ENCODE measurements at regions not wholly inside any gene's neighbourhood (a gene's known extent, or its start where the extent isn't known, plus 50 kb on each side); places are given as distances from the start of the nearest gene placed in this dataset.
"Not testable (repeated sequence)": the region's sequence is repeated elsewhere in the genome, so short reads cannot be mapped to it uniquely, and the experiment has no call there.

DNA sequence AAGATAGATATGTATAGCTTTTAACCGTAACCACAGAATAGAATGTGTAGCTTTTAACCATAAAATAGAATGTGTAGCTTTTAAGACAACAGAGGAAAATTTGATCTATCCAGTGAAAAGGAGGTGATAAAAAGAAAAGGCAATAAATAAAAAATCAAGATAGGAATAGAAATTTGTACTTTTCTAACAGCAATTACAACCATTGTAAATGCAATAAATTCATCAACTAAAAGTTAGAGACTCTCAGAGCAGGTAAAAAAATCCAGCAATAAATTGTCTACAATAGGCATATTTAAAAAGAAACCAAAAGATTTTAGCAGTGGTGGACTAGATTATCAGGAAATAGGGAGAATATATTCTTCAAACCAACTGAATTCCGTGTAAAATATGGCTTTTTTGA lies 63.8 kb upstream of the ABHD2 start:
- no peak for DNase-seq (ENCODE audit: low read depth in 3 of 3, low spot score in 2 of 3)

- no peak for DNase-seq (ENCODE audit: low read depth in 3 of 3, low spot score in 2 of 3)
These were observed 62.1 kb upstream of the ABHD2 start for GRCh38 chr15:89026167-89026566.

GRCh38 chr15:89028036-89028435 lies 60.2 kb upstream of the ABHD2 start:
- DNase-seq (ENCODE audit: low read depth in 3 of 3, low spot score in 2 of 3): no peak

DNA sequence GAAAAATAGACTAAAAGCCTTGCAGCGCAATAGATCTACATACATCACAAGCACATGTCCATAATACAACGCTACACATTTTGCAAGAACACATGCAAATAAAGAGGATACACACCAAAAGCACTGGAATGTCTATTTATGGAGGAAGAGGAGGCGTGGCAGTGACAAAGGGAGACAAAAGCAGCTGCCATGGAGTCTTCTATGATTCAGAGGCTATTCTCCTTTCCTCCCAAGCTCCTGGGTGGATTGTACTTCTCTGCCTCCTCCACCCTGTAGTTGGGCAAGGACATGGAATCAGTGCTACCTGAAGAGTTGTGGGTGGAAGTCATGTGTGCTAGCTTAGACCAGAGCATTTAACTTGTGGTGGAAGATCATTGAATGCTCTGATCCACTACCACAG lies 57.9 kb upstream of the ABHD2 start:
- DNase-seq (ENCODE audit: low read depth in 3 of 3, low spot score in 2 of 3): no peak

DNA sequence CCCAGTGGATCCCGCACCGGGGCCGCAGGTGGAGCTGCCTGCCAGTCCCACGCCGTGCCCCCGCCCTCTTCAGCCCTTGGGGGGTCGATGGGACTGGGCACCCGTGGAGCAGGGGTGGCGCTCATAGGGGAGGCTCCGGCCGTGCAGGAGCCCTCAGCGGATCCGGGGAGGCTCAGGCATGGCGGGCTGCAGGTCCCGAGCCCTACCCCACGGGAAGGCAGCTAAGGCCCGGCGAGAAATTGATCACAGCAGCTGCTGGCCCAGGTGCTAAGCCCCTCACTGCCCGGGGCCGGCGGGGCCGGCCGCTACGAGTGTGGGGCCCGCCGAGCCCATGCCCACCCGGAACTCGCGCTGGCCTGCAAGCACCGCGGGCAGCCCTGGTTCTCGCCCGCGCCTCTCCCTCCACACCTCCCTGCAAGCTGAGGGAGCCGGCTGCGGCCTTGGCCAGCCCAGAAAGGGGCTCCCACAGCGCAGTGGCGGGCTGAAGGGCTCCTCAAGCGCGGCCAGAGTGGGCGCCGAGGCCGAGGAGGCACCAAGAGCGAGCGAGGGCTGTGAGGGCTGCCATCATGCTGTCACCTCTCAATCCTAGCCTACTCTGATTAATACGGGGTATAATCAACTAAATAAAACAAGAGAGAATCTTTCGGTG lies 56.5 kb upstream of the ABHD2 start:
- not testable (repeated sequence) for DNase-seq (ENCODE audit: low read depth in 3 of 3, low spot score in 2 of 3)

GRCh38 chr15:89034305-89034704 lies 54.0 kb upstream of the ABHD2 start:
- no peak for DNase-seq (ENCODE audit: low read depth in 3 of 3, low spot score in 2 of 3)

GRCh38 chr15:89035150-89035549 lies 53.1 kb upstream of the ABHD2 start:
- no peak for DNase-seq (ENCODE audit: low read depth in 3 of 3, low spot score in 2 of 3)

- DNase-seq (ENCODE audit: low read depth in 3 of 3, low spot score in 2 of 3): no peak
These were observed 52.6 kb upstream of the ABHD2 start for GRCh38 chr15:89035658-89036057.

GRCh38 chr15:89038146-89038545 lies 50.1 kb upstream of the ABHD2 start:
- DNase-seq (ENCODE audit: low read depth in 3 of 3, low spot score in 2 of 3): no peak
